Activated CD4-positive, alpha-beta T cell treated with anti-CD3 and anti-CD28 coated beads, Interleukin-2, Interleukin-4, amounts not matched to agents 100 ng/mL and 50 ng/mL, durations not matched to agents 16 hours and 8 hours (primary cell): ENCODE measurements at regions not wholly inside any gene's neighbourhood (a gene's known extent, or its start where the extent isn't known, plus 50 kb on each side); places are given as distances from the start of the nearest gene placed in this dataset.
"Not testable (repeated sequence)": the region's sequence is repeated elsewhere in the genome, so short reads cannot be mapped to it uniquely, and the experiment has no call there.

Experiments
- DNase-seq: peaks from one replicate; pipeline ENCODE4 v3.0.0-alpha.2; 2020; ENCODE audit warnings: low spot score

DNA sequence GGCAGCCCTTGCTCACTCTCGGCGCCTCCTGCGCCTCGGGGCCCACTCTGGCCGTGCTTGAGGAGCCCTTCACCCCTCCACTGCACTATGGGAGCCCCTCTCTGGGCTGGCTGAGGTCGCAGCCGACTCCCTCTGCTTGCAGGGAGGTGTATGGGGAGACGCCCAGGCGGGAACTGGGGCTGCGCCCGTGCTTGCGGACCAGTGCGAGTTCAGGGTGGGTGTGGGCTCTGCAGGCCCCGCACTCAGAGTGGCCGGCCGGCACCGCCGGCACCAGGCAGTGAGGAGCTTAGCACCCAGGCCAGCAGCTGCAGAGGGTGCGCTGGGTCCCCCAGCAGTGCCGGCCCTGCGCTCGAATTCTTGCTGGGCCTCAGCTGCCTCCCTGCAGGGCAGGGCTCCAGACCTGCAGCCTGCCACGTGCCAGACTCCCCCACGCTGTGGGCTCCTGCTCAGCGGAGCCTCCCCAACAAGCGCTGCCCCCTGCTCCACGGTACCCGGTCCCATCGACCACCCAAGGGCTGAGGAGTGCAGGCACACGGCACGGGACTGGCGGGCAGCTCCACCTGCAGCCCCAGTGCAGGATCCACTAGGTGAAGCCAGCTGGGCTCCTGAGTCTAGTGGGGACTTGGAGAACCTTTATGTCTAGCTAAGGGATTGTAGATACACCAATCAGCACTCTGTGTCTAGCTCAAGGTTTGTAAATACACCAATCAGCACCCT is 54.0 kb upstream of the WWC2 start:
- DNase-seq: not testable (repeated sequence)

DNA sequence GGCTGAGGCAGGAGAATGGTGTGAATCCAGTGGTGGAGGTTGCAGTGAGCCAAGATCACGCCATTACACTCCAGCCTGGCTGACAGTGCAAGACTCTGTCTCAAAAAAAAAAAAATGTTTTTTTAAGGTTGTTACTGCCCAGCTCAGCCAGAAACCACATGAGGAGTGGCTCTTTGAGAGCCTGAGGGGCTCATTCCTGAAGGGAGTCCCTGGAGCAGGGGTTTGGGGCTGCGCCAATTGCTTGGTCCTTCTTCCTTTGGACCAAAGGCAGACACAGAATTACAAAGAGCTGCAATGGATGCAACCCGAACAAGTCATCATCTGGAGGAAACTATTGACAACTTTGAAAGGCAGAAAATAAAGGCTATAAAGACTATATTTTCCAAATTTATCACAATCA is 60.6 kb upstream of the WWC2 start:
- DNase-seq: no peak

DNA sequence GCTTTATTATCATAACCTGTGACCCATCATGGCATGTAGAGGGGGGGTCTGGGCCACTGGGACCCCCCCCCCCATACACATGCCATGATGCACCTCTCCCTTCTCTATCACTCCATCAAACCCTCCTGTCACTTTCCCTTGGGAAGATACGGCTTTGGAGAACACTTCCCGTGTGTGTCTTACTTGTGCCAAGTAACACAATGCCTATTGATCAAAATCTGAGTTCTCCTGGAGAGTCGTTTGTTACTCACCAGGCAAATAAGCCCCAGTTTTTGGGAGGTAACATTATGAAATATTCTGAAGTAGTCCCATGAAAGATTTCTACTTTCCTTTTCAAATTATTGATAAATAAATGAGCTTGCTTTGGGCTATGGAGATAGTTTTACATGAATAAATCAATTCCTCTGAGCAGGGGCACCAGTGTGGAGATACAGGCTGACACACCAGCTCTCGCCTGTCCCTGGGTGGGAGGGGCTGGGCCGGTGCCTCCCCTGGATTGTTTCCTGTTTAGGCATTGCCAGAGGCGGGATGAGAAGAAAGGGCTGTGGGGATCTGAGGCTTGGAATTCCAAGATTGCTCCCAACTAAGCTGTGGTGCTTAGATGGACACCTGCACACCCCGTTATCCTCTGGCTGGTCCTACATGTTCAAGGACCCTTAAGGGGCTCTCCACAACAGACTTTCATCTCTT is 63.2 kb upstream of the WWC2 start:
- DNase-seq: no peak

DNA sequence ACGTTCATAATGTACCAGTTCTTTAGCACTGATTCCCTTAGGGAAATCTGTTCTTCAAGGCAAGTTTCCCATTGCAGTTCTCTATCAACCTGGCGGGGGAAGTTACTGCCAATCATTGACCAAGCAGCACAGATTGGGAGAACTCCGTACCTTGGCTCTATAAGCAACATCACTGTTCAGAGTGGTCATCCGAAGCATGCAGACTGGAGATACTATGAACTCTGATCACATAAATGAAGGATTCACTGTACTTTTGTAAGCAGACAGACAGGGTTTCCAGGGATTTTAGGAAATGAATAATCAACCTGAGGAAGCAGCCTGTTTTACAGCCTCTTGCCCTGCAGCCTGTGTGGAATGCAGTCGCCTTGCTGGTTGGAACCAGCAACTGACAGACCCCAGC is 63.8 kb upstream of the WWC2 start:
- no peak for DNase-seq

- DNase-seq: no peak
Measured at GRCh38 chr4:183030823-183031222, 68.2 kb upstream of the WWC2 start.

- no peak for DNase-seq
Measured at GRCh38 chr4:183030309-183030708, 68.7 kb upstream of the WWC2 start.

DNA sequence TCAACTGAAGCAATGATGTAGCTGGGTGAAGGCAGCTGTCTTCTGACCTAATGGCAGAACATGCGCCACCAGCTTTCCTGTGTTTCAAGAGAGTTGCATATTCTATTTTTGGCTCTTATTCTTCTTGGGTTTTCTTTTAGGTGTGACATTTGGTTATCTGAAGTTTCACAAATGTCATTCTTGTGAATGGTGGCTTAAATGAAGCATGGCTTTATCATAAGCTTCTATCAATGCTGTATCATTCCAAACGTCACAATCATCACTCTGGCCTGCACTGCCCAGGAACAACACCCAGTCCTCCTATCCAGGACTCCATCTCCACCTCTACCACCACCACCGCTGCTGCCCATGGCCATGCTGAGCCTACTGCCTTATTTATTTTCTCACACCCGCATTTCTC is 69.7 kb upstream of the WWC2 start:
- DNase-seq: no peak

DNA sequence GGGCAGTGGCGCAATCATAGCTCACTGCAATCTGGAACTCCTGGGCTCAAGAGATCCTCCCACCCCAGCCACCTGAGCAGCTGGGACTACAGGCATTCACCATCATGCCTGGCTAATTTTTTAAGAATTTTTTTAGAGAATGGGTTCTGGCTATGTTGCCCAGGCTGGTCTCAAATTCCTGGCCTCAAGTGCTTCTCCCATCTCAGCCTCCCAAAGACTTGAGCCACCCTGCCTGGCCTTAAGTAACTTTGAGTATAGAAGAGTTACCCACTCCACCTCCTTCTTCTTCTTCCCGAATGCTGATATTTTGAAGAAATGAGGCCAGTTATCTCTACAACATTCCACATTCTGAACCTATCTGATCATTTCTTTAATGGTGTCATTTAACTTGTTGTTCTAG is 72.4 kb upstream of the WWC2 start:
- DNase-seq: no peak

GRCh38 chr4:183022617-183023016 is 76.4 kb upstream of the WWC2 start:
- no peak for DNase-seq

GRCh38 chr4:183017962-183018361 is 81.1 kb upstream of the WWC2 start:
- no peak for DNase-seq

DNA sequence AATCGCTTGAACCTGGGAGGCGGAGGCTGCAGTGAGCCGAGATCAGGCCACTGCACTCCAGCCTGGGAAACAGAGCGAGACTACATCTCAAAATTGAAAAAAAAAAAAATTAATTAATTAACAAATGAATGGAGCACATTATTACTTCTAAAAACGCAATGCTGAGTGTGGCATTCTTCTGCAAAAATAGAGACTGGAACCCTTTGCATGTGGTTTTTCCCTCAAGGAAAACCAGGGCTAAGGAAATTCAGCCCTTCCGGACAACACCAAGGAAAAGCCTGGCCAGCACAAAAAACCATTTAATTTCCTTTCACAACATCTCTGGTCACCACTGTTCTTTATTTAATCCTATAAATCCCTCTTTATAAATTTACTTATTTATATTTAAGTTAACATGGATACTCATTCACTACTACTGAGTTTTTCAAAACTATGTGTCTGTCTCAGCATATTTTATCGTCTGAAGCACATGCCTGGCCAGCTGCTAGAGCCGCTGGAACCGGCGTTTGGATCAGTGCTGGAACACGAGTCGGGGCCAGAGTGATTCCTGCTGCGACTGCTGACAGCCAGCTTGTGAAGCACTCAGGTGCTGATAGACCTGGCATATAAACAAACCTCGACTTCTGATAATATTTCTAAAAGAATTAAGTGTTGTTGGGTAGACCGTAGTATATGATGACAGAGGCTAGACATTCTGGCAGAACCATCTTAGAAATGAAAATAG is 84.5 kb upstream of the WWC2 start:
- DNase-seq: no peak

DNA sequence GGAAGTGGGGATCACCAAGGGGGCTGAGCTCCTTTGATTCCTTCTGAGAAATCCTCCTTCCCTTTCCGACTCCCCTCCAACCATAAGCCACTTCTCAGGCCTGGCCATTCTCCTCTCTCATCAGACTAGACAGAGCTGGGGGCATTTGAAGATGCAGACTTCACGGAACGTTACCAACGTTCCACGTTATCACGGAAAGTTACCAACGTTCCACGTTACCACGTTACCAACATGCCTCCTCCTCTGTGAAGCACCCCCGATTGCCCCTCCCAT is 85.4 kb upstream of the WWC2 start:
- no peak for DNase-seq

DNA sequence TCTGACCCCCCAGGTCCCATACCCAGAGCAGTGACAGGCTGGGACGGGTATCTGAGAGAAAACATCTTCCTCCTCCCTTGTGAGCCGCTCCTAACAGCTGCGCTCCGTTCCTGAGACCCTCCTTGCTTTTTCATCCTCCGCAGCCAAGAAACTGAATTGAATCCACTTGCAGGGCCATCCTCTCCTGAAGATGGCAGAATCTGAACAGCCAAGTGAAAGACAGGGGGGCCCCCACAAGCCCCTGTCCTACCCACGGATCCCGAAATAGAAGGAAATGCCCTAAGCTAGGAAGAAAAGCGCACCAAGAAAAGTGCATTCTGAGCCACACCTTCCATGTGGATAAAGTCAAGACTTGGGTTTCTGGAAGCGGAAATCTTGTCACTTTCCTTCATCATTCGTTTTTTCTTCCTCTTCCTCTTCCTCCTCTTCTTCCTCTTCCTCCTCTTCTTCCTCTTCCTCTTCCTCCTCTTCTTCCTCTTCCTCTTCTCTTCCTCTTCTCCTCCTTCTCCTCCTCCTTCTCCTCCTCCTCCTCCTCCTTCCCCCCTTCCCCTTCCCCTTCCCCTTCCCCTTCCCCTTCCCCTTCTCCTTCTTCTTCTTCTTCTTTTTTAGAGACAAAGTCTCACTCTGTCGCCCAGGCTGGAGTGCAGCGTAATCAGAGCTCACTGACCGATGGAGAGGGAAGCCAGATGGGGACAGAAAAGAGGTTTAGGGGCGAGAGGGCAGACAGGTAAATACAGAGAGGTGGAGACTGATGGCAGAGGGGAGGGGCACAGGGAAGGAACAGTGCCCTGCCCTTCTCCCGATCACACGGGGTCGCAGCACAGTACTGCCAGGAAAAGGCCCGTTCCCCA is 86.0 kb upstream of the WWC2 start:
- DNase-seq: no peak

DNA sequence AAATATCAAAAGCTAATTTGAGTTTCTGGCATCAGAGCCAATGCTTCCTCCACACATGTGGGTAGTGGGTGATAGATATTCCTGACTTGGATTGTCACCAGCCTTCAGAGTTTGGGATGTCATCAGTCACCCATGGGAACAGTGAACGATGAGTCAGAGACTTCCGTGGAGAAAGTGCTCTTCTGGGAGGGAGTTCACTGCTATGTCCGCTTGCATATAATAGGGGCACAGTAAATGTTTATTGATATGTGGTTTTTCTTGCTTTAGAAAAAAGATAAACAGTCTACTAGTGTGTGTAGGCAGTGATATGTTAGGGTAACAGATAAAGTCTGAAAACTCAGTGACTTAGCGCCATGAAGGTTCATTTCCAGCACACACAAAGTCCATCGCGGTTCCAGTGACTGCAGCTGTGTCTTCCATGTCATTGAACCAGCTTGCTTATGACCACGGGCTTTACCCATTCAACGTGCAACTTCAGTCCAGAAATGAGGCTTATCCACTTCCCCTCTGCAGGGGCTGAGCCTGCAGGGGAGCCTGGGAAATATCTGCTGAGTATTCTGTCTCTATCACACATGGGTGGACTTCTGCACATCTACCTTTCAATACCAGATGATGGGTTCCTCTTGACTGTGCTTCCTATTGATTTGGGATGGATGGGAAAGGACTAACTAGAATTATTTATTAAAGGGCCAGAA is 87.7 kb upstream of the WWC2 start:
- DNase-seq: no peak

GRCh38 chr4:183008492-183008891 is 90.6 kb upstream of the WWC2 start:
- no peak for DNase-seq

DNA sequence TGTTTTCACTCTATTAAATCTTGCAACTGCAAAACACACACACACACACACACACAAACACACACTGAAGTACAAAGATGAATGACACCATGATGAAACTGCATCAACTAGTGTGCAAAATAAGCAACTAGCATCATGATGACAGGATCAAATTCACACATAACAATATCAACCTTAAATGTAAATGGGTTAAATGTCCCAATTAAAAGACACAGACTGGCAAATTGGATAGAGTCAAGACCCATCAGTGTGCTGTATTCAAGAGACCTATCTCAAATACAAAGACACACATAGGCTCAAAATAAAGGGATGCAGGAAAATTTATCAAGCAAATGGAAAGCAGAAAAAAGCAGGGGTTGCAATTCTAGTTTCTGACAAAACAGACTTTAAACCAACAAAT is 87.2 kb upstream of the DCTD start:
- DNase-seq: not testable (repeated sequence)

DNA sequence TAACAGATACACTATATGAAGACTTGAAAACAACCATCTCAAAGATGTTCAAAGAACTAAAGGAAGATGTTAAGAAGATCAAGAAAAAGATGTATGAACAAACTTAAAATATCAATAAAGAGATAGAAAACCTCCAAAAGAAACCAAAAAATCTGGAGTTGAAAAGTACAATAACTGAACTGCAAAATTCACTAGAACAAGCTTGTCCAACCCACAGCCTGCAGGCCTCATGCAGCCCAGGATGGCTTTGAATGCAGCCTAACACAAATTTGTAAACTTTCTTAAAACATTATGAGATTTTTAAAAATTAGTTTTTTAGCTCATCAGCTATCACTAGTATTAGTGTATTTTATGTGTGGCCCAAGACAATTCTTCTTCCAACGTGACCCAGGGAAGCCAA is 77.0 kb upstream of the DCTD start:
- DNase-seq: no peak

DNA sequence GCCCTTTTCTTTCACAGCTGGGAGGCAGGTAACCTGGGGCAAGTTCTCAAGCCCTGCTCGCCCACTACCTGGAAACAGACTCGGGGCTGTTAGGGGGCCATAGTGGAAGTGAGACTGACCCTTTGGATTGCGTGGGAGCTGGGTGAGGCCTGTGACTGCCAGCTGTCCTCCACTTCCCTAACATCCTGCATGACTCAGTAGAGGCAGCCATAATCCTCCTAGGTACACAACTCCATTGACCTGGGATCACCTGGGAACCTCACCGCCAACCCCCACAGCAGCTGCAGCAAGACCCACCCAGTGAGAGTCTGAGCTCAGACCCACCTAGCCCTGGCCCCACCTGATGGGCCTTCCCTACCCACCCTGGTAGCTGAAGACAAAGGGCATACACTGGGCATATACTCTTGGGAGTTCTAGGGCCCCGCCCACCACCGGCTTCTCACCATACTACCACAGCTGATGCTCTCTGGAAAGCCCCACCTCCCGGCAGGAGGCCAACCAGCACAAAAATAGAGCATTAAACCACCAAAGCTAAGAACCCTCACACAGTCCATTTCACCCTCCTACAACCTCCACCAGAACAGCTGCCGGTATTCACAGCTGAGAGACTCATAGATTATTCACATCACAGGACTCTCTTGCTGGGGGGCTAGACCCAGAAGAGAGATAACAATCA is 61.1 kb upstream of the DCTD start:
- no peak for DNase-seq

GRCh38 chr4:182975806-182976205 is 58.6 kb upstream of the DCTD start:
- peak; percentile 71 for DNase-seq

- DNase-seq: no peak
Measured at GRCh38 chr4:182973941-182974340, 56.8 kb upstream of the DCTD start.

DNA sequence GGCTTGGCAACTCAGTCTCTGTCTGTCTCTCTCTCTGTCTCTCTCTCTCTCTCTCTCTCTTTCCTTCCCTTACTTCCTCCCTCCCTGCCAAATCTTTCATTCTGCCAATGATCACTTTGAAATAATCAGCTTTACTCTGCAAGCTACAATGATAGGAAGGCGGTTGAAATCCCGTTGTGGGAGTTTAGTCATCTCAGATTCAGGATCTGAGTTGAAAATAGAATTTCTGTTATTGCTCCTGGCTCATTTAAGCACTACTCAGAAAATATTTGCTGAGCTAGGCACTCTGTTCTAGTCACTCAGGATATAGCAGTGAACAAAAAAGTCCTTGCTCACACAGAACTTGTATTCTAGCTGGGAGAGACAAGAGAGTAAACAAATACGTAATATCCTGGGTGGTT is 56.3 kb upstream of the DCTD start:
- no peak for DNase-seq
